ENCODE measurements at regions not wholly inside any gene's neighbourhood (a gene's known extent, or its start where the extent isn't known, plus 50 kb on each side); places are given as distances from the start of the nearest gene placed in this dataset.

- Histone ChIP-seq H3K4ac (replicated peaks; ENCODE audit: insufficient read length, low read depth, low read length) (no peak overlapping the region), H2BK120ac (replicated peaks; ENCODE audit: low read depth, low read length) (no peak overlapping the region), H3K79me1 (ENCODE audit: low read depth, low read length) (no peaks in the 10 kb centered on the region), H3K79me2 (ENCODE audit: control insufficient read depth in 1 of 2, insufficient read depth in 2 of 2, low read length in 2 of 2) (no peaks in the 10 kb centered on the region), H4K5ac (ENCODE audit: insufficient read length, low read depth, low read length) (no peak overlapping the region), H3K23me2 (ENCODE audit: low read depth, low read length) (no peaks in the 10 kb centered on the region), H4K8ac (ENCODE audit: extremely low read depth, insufficient read depth, low read length) (no peak overlapping the region), H2AFZ (ENCODE audit: low read length) (no peak overlapping the region), H2BK15ac (ENCODE audit: low read length) (no peak overlapping the region), H2BK12ac (ENCODE audit: low read depth, low read length) (no peak overlapping the region), H3K9me3 (ENCODE audit: insufficient read depth in 2 of 2, low read depth in 1 of 2, low read length in 1 of 2) (no peaks in the 10 kb centered on the region), H2BK20ac (ENCODE audit: low read length) (no peak overlapping the region), H3K23ac (ENCODE audit: insufficient read length) (no peak overlapping the region), H3K4me1 (replicated peaks in 1 of 4; ENCODE audit: control insufficient read depth in 3 of 4, insufficient read depth in 4 of 4, low read length in 3 of 4) (no peaks in the 10 kb centered on the region; a peak in 1 of 7 replicates), H3K9ac (replicated peaks in 1 of 4; ENCODE audit: extremely low read depth in 1 of 4, low read depth in 3 of 4, low read length in 3 of 4) (no peak overlapping the region), H3K4me2 (ENCODE audit: insufficient read depth in 1 of 2, low read depth in 2 of 2, low read length in 2 of 2) (no peak overlapping the region), H3K56ac (replicated peaks; ENCODE audit: insufficient read length, low read depth, low read length) (no peak overlapping the region), H2AK5ac (ENCODE audit: low read depth, low read length) (no peak overlapping the region), H3K4me3 (ENCODE audit: extremely low read depth in 1 of 4, insufficient read depth in 2 of 4, low read depth in 3 of 4, low read length in 4 of 4) (no peak overlapping the region), H3K18ac (ENCODE audit: extremely low read depth, low read length) (no peak overlapping the region), H4K20me1 (replicated peaks in 1 of 2; ENCODE audit: control insufficient read depth in 1 of 2, insufficient read depth in 2 of 2, low read length in 2 of 2) (no peaks in the 10 kb centered on the region), H3K36me3 (ENCODE audit: control insufficient read depth in 2 of 4, insufficient read depth in 4 of 4, low read length in 3 of 4) (no peaks in the 10 kb centered on the region), H3K14ac (ENCODE audit: insufficient read length) (no peak overlapping the region), H3K27ac (ENCODE audit: low read depth, low read length) (no peak overlapping the region), H3K27me3 (replicated peaks in 1 of 4; ENCODE audit: control insufficient read depth in 3 of 4, extremely low read depth in 1 of 4, insufficient read depth in 3 of 4, low read length in 3 of 4) (no peaks in the 10 kb centered on the region), H4K91ac (replicated peaks; ENCODE audit: insufficient read length, low read length) (no peak overlapping the region), H2BK5ac (ENCODE audit: low read depth, low read length) (no peak overlapping the region)
- no peak for TF ChIP-seq SP4 (IDR thresholded peaks at IDR 0.05; ENCODE audit: low read length)
- TF ChIP-seq FOSL1 (IDR thresholded peaks at IDR 0.05; ENCODE audit: insufficient read depth, low read depth, low read length): no peak
- TF ChIP-seq MAFK (IDR thresholded peaks at IDR 0.05; ENCODE audit: low read depth, low read length): no peak
- DNase-seq (ENCODE audit: low read depth in 1 of 2, low spot score in 2 of 2): no peak
- ChIA-PET POLR2A (ENCODE audit: partially characterized antibody) (no interaction called here), CTCF (ENCODE audit: partially characterized antibody) (no interaction called here)
- FAIRE-seq: no peak
- WGBS, 2 experiments (ENCODE audit: extremely low coverage in 1 of 2, insufficient coverage in 1 of 2, insufficient read length in 1 of 2, insufficient replicate concordance in 2 of 2, low coverage in 1 of 2, low lambda C conversion rate in 2 of 2, missing lambda C conversion rate in 1 of 2): 90% methylated on average over 6 of the region's 6 CpGs; no CpG with 5 or more reads in 1 of the 2 experiments
Observed at GRCh38 chr18:9042766-9043481, 59.6 kb upstream of the NDUFV2 start.

Measured in H1 (cell line).